Tibial artery (tissue), 4 donors: ENCODE measurements at regions not wholly inside any gene's neighbourhood (a gene's known extent, or its start where the extent isn't known, plus 50 kb on each side); places are given as distances from the start of the nearest gene placed in this dataset.

Experiments
- DNase-seq, 2 donors: peaks; one replicate each; pipeline ENCODE4 v3.0.0-alpha.2; 2019
- H3K27ac ChIP-seq, 2 donors: fragments of 200-600 bp; sonication (generic) in 1 of 2; 1 replicate in 1 of 2; 2 replicates in 1 of 2; pipeline ENCODE4 v1.5.1; 2018 to 2019; ENCODE audit warnings: mild to moderate bottlenecking in 1 of 2
- H3K27me3 ChIP-seq, 2 donors: fragments of 200-600 bp; sonication (generic) in 1 of 2; one replicate each; pipeline versions ENCODE4 v1.5.1 to v1.6.0; 2016 to 2019
- H3K36me3 ChIP-seq, 3 donors: fragments of 200-600 bp; sonication (generic) in 2 of 3; one replicate each; pipeline ENCODE4 v1.5.1; 2016 to 2019; ENCODE audit warnings: mild to moderate bottlenecking in 2 of 3
- H3K4me1 ChIP-seq, 4 donors: fragments of 200-600 bp; sonication (generic) in 2 of 4; 1 replicate in 3 of 4; 2 replicates in 1 of 4; pipeline ENCODE4 v1.5.1; 2016 to 2019
- H3K4me3 ChIP-seq, 2 donors: fragments of 200-600 bp; sonication (generic) in 1 of 2; 1 replicate in 1 of 2; 2 replicates in 1 of 2; pipeline ENCODE4 v1.5.1; 2018 to 2019; ENCODE audit warnings: mild to moderate bottlenecking in 2 of 2
- H3K9me3 ChIP-seq, 3 donors: fragments of 200-600 bp; sonication (generic) in 1 of 3; one replicate each; pipeline ENCODE4 v1.5.1; 2016 to 2019
- CTCF ChIP-seq, 2 experiments: fragments of 200-600 bp in 1 of 2; fragments of 450-650 bp in 1 of 2; IDR thresholded peaks; one replicate each; pipeline ENCODE4 v1.5.1; 2017 to 2019; ENCODE audit warnings: antibody characterized with exemption in 2 of 2, mild to moderate bottlenecking in 1 of 2, moderate library complexity in 1 of 2
- intact Hi-C: fragments of 100-400 bp; cut with DNase I; formaldehyde crosslinking; loops from one replicate; pipeline ENCODE4 v1.15.0; 2023; ENCODE audit warnings: low total_unique reads

DNA sequence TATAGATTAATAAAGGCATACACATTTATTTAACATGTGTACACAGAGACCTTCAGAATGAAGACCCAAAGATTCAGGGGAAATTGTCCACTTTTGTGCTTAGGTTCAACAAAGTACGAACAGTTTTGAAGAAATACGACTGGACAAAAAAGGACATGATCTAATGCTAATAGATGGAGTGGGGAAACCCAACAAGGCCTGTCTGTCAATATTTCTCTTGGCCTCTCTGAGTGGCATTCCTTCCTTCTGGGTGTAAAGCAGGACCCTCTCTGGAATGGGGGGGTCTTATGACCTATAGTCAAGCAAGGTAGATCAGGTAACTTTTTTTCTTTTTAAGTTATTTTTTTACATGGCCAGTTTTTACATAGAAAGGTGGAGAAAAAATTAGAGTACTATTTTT, 222.3 kb upstream of the IGFBP3 start:
- intact Hi-C loops = no loop called here

GRCh38 chr7:46139079-46139478, 218.0 kb upstream of the IGFBP3 start:
- Histone ChIP-seq H3K9me3 (no peaks in the 10 kb centered on the region), H3K4me1 (peaks cover 0 to 9% (median 0%) of the 10 kb centered on the region in 4 donors), H3K4me3 (no peak overlapping the region), H3K36me3 (no peaks in the 10 kb centered on the region), H3K27me3 (no peaks in the 10 kb centered on the region), H3K27ac (no peak overlapping the region)
- TF ChIP-seq CTCF (IDR thresholded peaks at IDR 0.05) = no peak
- no peak for DNase-seq
- intact Hi-C loops = no loop called here

More for the DNA sequence above, 222.3 kb upstream of the IGFBP3 start:
- Histone ChIP-seq H3K27ac (peak overlapping the region in 1 of 2 donors; percentile 11), H3K36me3 (no peaks in the 10 kb centered on the region), H3K9me3 (no peaks in the 10 kb centered on the region), H3K4me3 (no peak overlapping the region), H3K27me3 (no peaks in the 10 kb centered on the region), H3K4me1 (peaks cover 0 to 39% (median 16%) of the 10 kb centered on the region in 4 donors)
- TF ChIP-seq CTCF (IDR thresholded peaks at IDR 0.05) = no peak
- DNase-seq = no peak

DNA sequence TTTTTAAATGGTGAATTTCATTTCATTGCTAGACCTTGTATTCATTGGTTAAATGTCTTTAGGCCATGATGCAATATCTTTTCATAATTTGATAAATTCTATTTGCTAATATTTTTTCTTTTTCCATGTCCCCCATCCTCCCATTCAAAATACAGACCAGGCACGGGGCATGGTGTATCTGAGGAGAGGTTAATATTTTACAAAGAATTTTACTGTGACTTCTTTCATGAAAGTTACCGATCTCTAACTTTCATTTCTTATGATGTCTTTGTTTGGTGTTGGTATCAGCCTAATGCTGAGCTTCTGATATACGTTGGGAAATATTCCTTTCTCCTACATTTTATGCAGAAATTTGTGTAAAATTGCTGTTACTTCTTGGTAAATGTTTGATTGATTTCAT, 216.7 kb upstream of the IGFBP3 start:
- H3K4me1 ChIP-seq = no peaks in the 10 kb centered on the region
- no peak for TF ChIP-seq CTCF (IDR thresholded peaks at IDR 0.05)
- H3K36me3 ChIP-seq = no peaks in the 10 kb centered on the region
- intact Hi-C loops = no loop called here
- no peaks in the 10 kb centered on the region for H3K27me3 ChIP-seq
- no peak overlapping the region for H3K27ac ChIP-seq
- H3K9me3 ChIP-seq = no peaks in the 10 kb centered on the region
- no peak overlapping the region for H3K4me3 ChIP-seq
- DNase-seq = no peak

DNA sequence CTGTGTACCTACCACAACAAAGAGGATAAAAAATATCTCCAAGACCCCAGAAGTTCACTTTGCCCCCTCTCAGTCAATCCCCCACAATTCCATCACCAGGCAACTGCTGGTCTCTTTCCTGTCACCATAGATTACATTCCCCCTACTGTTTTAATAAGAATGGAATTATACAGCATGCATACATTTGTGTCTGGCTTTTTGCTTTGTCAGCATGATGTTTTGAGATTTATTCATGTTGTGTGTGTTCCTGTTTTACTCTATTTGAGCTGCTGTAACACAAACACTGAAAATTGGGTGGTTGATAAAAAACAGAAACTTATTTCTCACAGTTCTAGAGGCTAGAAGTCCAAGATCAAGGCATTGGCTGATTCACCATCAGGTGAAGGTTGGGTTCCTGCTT, 214.5 kb upstream of the IGFBP3 start:
- Histone ChIP-seq H3K36me3 (no peaks in the 10 kb centered on the region), H3K4me3 (no peak overlapping the region), H3K9me3 (no peaks in the 10 kb centered on the region), H3K27me3 (no peaks in the 10 kb centered on the region), H3K27ac (no peak overlapping the region), H3K4me1 (no peaks in the 10 kb centered on the region)
- TF ChIP-seq CTCF (IDR thresholded peaks at IDR 0.05) = no peak
- intact Hi-C loops = no loop called here
- DNase-seq = no peak

- Histone ChIP-seq H3K4me1 (no peaks in the 10 kb centered on the region), H3K27ac (no peak overlapping the region), H3K4me3 (no peak overlapping the region), H3K36me3 (no peaks in the 10 kb centered on the region), H3K27me3 (no peaks in the 10 kb centered on the region), H3K9me3 (no peaks in the 10 kb centered on the region)
- DNase-seq = no peak
- intact Hi-C loops = no loop called here
- no peak for TF ChIP-seq CTCF (IDR thresholded peaks at IDR 0.05)
Observed at GRCh38 chr7:46134795-46135194, 213.7 kb upstream of the IGFBP3 start.

DNA sequence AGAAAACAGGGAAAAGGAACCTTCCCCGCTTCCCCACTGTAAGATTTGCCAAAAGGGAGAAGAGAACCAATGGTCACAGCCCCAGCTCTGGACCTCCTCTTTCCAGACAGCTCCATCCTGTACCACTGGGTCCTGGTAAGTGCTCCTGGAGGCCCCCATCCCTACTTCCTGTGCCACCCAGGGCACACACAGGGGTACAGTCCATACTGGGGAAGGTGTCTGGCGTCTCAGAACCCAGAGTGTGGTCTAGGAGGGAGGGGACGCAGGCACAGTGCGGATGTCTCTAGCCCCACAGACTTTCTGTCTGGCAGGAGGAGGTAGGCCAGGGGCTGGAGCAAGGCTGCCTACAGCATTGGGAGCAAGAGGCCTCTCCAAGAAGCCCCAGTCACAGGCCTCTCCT, 213.3 kb upstream of the IGFBP3 start:
- H3K27ac ChIP-seq = no peak overlapping the region
- H3K4me3 ChIP-seq = no peak overlapping the region
- H3K4me1 ChIP-seq = no peaks in the 10 kb centered on the region
- no peaks in the 10 kb centered on the region for H3K36me3 ChIP-seq
- DNase-seq = no peak
- no peaks in the 10 kb centered on the region for H3K27me3 ChIP-seq
- H3K9me3 ChIP-seq = no peaks in the 10 kb centered on the region
- intact Hi-C loops = no loop called here
- TF ChIP-seq CTCF (IDR thresholded peaks at IDR 0.05) = no peak
